GM19372 (cell line): ENCODE measurements at regions not wholly inside any gene's neighbourhood (a gene's known extent, or its start where the extent isn't known, plus 50 kb on each side); places are given as distances from the start of the nearest gene placed in this dataset.
"Not testable (repeated sequence)": the region's sequence is repeated elsewhere in the genome, so short reads cannot be mapped to it uniquely, and the experiment has no call there.

Experiments used
- ATAC-seq: cut with Tn5 transposase; IDR thresholded peaks from one replicate; pipeline ENCODE4 v1.9.1; 2021; ENCODE audit warnings: mild to moderate bottlenecking, low read depth, moderate library complexity; ENCODE audit not compliant: unreplicated experiment

DNA sequence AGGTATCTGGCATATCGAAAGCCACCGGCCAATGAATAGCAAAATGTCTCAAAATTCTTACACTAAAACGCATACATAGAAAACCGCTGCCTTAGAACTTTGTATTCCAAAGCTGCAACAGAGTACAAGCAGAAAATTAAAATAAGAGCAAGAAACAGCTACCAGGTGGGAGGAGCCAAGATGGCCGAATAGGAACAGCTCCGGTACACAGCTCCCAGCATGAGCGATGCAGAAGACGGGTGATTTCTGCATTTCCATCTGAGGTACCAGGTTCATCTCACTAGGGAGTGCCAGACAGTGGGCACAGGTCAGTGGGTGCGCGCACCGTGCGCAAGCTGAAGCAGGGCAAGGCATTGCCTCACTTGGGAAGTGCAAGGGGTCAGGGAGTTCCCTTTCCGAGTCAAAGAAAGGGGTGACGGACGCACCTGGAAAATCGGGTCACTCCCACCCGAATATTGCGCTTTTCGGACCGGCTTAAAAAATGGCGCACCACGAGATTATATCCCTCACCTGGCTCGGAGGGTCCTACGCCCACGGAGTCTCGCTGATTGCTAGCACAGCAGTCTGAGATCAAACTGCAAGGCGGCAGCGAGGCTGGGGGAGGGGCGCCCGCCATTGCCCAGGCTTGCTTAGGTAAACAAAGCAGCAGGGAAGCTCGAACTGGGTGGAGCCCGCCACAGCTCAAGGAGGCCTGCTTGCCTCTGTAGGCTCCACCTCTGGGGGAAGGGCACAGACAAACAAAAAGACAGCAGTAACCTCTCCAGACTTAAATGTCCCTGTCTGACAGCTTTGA lies 367.2 kb upstream of the ATP11B start:
- not testable (repeated sequence) for ATAC-seq

DNA sequence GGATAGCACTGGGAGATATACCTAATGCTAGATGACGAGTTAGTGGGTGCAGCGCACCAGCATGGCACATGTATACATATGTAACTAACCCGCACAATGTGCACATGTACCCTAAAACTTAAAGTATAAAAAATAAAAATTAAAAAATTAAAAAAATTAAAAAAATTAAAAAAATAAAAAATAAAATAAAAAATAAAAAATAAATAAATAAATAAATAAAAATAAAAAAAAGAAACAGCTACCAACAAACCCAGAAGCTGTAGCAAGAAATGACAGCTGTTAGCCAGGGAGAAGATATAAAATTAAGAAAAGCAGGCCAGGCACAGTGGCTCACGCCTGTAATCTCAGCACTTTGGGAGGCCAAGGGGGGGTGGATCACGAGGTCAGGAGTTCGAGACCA lies 361.3 kb upstream of the ATP11B start:
- not testable (repeated sequence) for ATAC-seq

DNA sequence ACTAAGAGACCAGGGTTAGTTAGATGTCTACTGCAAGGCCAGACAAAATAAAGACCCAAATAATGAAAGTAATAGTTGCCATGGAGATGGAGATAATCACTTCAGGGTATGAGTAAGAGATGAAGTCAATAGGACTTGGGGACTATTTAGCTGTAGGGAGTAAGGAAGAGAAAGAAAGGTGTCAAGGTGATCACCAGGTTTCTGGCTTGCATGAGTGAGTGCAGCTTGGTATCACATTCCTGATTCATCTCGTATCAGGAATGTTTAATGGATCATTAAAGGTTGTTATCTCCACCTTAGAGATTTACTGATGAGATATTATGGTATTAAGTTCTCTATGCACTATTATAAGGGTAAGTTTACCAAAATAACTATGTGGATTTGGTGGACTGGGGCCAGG lies 357.4 kb upstream of the ATP11B start:
- ATAC-seq, result no peak

DNA sequence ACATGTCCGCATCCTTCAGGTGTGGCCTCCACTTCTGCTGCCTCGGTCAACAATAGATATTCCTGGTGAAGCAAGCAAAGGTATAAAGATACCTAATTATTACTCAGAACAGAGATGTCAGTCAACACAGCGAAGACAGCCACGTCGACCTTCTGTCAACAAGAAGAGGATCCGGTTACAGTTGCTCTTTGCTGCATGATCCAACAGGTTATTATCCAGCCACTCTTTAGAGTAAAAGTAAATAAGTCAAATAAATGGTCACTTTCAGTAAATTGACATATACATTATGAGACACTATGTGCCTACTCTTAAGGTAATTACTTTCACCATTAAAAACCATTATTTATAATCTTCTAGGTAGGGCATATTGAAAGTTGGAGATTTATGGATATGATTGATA lies 356.8 kb upstream of the ATP11B start:
- no peak for ATAC-seq

DNA sequence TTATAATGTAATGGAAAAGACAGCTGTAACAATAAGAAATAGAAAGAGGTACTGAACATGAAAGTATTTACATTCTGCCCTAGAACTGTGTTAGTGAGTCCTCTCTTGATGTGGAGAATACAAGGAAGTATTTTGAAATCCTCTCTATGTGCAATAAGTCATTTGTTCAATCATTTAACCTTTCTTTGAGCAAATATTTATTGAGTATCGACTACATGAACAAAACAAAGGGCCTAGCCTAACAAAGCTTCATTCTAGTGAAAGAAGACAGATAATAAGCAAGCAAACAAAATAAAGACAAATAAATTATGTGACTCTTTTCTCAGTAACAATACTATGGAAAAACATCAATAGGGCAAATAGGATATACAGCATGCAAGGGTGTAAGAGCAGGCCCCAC lies 354.9 kb upstream of the ATP11B start:
- no peak for ATAC-seq

DNA sequence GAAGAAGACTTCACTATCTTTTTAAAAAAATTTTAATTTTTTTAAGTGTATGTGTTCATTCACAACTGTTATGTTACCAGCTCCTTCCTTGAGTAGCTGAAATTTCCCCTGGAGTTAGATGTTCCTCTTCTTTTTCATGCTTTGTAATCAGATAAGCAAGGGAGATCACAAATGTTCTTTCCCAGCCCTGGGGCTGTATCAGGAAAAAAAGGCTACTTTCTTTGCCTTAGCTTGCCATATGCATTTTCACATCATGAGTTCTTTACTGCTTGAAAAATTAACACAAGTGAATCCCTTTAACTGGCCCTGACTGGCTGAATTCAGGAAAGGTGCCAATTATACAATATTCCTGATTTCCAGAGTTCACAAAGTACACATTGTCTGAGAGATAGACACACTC lies 353.2 kb upstream of the ATP11B start:
- ATAC-seq, result no peak

DNA sequence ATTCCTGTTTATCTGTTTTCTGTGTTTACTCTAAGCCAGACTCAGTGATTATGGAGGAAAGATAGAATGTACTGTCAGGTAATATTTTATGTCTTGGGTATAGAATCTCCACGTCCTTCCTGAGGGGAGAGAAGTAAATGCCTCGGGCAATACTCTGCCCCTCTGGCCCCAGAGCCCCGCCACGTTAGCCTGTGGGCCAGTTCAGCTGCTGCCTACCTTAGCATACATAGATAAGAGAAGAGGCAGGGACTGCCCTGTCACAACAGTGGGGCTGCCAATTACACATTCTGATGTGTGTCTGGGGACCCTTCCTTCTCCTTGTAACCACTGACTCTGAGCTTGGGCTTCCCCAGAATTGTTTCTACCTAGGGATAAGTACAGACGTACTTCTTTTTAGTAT lies 347.7 kb upstream of the ATP11B start:
- no peak for ATAC-seq

DNA sequence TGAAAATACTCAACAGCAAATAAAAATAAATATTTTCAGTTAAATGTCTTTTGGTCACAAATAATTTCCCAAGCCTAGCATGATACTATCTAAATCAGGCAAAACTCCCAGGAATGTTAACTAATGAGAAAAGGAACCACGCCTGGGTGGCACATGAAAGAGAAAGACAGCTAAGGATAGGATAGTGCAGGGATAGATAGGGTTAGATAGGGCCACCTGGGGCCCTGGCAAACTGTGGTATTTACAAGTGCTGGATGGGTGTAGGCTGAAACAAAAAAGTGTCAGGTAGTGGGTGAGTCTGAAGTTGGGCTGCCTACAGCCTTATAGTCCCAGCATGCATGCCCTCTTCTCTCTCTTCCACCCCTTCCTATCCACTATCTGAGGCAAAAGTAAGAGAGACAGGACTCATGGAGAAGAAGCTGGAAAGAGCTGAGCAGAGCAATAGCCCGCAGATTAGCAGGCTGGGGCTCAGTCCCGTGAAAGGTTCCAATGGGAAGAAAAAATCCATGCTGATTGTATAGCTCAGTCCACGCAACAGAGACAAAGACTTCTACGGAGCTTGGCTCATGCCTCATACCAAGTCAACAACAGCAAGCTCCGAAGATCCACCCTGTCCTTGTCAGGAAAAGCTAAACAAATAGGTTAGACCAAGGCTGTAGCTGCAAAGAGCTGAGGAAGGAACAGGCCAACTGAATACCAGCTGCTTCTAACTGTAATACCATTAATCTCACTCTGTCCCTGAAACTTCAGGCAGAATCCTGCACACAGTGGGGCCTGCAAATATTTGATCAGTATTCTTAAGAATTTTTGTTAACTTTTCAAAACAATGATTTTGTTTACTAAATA lies 342.1 kb upstream of the ATP11B start:
- ATAC-seq, result no peak

DNA sequence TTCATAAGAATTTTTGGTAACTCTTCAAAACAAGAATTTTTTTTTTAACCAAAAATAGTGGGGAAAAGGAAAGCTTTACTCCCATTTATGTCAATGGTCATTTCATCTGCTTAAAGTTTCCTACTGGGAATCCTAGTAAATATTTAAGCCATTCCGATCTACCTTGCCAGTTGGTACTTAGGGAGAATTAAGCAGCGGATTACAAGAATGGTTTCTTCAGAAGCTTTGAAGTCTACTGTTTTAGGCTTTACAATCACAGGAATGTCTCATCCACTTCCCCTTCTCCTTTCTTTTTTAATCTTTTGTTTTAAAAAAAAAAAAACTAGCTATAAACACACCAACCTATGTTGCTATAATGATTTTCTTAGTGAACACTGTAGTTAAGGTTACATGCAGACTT lies 341.4 kb upstream of the ATP11B start:
- ATAC-seq, result no peak

DNA sequence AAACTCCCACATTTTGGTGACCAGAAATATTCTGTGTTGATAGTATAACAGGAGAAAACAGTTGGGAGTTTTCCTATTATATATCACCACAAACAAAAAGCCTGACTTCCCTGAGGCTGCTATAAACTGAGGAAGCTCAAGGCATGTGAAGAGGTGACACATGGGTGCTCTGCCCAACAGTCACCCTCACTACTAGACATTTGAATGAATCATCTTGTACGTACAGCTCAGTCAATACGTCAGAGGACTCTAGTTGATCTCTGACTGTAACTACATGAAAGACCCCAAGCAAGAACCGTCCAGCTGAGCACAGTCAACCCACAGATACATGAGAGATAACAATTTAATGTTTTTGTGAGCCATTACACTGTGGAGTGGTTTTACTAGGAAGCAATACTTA lies 338.3 kb upstream of the ATP11B start:
- ATAC-seq, result no peak

DNA sequence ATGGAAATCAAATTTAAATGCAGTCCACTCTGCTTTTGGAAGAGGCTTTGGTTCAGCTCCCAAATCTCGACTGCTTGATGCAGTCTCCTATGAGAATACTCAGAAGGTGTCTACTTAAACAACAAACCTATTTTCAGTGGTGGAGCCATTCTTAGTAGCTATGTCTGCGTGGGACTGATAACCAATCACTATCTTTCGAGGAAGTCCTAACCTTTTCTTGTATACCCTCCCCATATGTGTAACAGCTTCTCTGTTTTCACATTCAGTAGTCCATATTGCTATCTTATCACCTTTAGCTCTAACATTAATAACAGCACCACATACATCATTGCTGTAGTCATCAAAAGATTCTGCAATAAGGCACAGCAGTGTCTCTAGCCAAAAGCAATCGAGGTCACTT lies 333.0 kb upstream of the ATP11B start:
- ATAC-seq, result no peak

DNA sequence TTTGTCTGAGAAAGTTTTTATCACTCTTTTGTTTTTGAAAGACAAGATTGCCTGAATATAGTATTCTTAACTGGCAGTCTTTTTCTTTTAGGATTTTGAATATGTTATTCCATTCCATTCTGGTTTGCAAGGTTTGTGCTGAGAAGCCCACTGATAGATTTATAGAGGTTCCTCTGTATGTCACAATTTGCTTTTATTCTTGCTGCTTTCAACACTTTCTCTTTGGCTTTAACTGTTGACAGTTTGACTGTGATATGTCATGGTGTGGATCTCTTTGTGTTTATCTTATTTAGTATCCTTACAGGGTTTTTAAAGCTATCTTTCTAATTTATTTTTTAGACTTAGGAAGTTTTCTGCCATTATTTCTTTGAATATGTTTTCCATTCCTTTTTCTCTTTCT lies 331.2 kb upstream of the ATP11B start:
- no peak for ATAC-seq

DNA sequence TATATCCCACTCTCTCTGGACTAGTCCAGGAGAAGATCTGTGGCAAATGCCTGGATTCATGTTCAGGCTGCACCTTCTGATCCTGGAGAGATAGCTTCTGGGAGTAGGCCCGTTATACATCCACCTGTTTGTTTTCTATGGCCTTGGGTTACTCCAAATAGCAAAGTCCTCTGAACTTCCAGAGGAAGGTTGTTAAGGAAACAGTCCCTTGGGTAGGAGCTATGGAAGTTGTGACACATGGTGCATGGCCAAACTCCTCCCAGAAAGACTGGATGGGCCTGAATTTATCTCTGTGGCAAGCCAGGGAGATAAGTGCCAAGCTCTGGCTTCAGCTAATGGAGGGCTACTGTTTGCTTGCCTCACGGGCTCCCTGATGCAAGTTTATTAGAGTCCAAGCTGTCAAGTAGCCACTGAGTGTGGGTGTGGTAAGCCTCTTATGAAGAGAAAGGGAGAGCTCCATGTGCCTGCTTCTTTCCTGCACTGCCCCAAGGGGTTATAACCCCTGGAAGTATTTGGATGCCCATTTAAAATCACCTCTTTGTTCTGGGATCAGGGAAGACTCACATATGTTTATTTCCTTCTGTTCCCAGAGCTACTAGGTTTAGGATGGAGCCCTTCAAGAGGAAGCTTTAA lies 328.7 kb upstream of the ATP11B start:
- ATAC-seq, result no peak

DNA sequence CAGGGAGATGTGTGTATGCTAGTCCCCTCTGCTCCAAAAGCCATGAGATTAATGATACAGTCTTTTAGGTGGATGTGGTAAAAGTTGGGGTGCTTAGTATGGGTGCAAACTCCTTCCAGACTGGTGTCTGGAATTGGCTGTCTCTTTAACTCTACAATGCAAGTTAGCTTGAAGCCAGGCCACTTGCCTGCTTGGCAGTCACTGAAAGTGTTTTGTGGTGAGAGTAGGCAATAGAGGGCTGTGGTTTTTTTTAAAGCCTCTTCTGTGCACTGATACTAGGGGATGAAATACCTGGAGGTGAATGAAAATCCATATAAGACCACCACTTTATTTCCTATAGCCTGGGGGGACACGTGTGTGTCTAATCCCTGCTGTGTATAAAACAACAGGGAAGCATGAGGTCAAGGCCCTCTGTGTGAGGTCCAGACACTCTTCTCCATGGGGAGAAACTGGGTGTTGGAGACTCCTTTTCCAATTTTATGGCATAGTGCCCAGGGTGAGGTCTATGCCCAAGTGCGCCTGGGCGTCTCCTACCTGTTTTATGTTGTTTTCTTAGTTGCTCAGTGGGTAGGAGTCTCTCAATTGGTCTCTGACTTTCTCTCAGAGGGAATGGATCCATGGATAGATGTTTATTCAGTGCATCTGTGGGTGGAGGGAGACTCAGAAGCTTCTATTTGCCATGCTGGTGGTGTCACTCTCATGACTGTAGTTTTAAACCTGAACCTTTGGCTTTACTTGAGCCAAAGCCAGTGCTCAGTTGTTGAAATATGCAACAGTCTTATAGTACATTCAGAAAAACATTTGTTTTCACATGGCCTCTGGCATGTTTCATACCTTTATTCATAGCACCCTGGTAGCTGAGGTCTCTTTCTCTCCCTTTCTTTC lies 327.8 kb upstream of the ATP11B start:
- no peak for ATAC-seq

DNA sequence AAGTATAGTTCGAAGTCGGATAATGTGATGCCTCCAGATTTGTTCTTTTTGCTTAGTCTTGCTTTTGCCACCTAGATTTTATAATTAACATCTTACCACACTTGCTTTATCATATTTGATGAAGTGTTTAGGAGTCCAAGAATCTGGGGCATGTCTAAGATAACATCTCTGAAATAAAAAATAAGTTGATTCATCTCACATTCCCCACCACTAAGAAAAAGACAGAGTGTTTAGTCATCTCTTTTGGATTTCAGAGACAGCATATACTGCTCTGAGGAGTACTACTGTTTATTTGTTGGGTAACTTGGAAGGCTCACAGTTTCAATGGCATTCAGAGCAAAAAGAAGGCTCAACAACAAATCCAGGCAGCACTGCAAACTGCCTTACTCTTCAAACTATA lies 324.2 kb upstream of the ATP11B start:
- ATAC-seq, result no peak

DNA sequence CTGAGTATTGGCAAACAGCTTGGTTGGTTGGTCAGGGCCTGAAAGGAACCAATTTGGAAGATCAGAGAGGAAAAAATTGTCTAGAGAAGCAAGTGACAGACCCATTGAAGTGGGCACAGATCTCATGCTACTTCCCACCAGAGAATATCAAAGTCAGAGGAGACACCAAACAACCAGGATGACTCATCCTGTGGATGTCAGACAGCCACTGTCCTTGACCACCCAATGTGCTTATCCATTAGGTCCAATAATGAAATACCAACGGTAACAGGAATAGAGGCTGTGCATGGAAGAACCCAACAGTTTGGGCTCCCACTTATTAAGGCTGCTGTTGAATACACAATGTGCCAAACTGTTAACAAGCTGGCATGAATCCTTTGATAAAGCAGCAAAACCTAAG lies 323.1 kb upstream of the ATP11B start:
- no peak for ATAC-seq

DNA sequence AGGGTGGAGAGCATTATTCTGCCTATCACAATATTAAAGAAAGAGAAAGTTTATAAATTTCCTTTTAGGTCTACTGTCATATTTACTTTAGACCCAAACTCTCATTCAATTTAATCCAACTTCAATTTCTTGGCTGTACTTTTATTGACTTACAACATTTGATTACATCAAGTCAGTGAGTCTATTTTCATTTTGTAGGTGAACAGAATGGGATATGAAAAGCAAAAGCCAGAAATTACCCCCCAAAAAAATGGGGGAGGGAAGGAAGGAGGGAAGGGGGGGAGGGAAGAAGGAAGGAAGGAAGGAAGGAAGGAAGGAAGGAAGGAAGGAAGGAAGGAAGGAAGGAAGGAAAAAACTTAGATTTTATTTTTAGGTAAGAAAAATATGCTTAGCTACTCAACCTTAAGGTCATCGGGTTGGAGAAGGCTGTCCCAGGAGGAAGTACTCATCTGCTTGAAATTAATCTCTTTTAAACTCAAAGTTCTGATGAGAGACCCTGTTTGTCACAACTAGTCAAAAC lies 320.1 kb upstream of the ATP11B start:
- ATAC-seq, result no peak

DNA sequence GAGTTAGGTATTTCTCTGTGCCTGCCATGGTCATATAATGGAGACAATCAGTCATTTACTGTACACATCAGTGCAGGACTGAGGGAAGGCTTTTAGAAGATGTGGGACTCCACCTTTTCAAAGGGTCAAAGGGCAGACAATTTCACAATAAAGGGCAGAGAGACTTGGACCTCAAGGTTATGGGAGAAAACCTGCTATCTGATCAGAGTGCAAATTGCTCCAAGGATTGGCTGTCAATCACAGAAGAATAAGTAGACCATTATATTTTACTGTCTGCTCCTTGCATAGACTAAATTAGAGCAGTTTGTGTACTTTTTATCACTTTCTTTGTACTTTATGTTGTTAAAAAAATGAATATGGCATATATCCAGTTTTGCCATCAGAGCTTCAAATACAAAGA lies 314.9 kb upstream of the ATP11B start:
- no peak for ATAC-seq

DNA sequence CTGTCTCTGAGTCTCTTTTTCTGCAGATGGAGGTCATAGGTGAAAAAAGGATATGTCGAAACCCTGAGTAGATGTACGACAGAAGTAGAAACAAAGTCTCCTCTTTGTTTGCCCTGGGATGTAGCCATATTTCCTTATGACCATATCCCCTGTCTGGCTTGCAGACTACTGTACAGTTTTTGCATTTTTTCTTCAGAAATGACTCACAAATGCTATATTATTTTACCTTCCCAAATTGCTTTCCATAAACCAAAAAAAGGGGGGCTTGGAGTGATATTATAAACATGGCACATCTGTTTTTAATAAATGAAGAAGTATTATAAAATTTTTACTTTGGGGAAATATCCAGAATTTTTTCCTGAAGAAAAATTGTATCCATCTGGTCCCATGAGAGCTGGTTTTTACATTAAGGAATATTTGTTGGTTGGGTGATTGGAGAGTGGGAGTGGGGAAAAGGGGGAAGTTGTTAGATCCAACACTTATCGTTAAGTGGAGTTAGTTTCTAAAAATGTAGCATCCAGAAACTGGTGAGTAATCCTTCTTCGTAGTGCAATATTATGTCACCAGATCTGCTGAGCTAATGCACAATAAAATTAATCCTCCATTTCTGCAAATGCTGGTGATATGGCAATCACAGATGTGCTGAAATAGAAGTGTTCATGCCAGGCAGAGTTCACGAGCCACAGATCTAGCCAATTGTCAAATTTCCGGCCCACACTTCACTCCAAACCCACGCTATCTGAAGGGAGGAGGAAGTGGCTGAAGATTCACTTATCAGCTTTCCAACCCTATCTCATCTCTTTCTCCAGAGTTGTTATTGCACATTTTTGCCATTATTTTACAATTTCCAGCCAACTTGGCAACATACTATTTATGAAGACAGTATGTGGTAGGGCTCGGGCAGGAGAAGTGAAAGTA lies 313.6 kb upstream of the ATP11B start:
- no peak for ATAC-seq
